GM12878 (cell line): ENCODE measurements at regions not wholly inside any gene's neighbourhood (a gene's known extent, or its start where the extent isn't known, plus 50 kb on each side); places are given as distances from the start of the nearest gene placed in this dataset.

ENCODE experiments used
- CEBPB ChIP-seq, 2 experiments: fragments of 150-350 bp in 1 of 2; IDR thresholded peaks; 2 replicates each; pipeline ENCODE4 v1.6.1; 2012 to 2014; ENCODE audit warnings: low read depth in 2 of 2, low read length in 2 of 2, borderline replicate concordance in 1 of 2, inconsistent platforms in 1 of 2
- SIX5 ChIP-seq: IDR thresholded peaks from 2 replicates; pipeline ENCODE4 v1.6.1; 2011; ENCODE audit warnings: mild to moderate bottlenecking, low read depth, low read length, moderate library complexity; ENCODE audit not compliant: severe bottlenecking
- ZNF274 ChIP-seq: IDR thresholded peaks from one replicate; pipeline ENCODE4 v1.8.0; 2011; ENCODE audit not compliant: insufficient read length, insufficient read depth
- TF ChIP-seq, protein P1 (sequence below): fragments of 450-650 bp; IDR thresholded peaks from 2 replicates; pipeline ENCODE4 v1.6.1; 2017; ENCODE audit warnings: mild to moderate bottlenecking

DNA sequence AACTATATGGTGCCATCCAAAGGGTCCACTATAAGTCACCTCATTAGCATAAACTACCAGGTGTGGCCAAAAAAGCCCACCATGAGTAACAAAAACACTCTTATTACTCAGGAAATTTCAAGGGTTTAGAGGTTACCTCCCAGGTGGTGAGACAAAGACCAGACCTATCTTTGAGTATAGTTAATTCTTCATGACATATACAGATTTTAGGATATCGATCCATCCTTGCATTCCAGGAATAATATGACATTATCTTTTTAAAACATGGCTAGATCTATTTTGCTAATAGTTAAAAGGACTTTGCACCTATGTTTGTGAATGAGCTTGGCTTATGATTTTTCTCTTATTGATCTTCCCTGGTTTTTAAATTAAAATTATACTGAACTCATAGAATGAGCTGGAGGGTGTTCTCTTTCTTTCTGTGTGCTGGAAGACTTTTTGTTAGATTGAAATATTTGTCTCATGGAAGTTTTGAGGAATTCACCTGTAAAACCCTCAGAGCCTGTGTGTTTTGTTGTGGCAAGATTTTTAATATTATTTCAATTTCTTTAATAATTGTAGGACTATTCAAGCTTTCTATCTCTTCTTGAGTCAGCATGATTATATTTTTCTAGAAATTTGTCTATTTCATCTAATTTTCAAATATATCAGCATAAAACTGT, 138.7 kb upstream of the SLC45A1 start:
- TF ChIP-seq ZNF274: no peak
- TF ChIP-seq CEBPB (IDR thresholded peaks at IDR 0.05; ENCODE audit: borderline replicate concordance in 1 of 2, low read depth in 2 of 2, low read length in 2 of 2): no peak
- TF ChIP-seq, protein P1, sequence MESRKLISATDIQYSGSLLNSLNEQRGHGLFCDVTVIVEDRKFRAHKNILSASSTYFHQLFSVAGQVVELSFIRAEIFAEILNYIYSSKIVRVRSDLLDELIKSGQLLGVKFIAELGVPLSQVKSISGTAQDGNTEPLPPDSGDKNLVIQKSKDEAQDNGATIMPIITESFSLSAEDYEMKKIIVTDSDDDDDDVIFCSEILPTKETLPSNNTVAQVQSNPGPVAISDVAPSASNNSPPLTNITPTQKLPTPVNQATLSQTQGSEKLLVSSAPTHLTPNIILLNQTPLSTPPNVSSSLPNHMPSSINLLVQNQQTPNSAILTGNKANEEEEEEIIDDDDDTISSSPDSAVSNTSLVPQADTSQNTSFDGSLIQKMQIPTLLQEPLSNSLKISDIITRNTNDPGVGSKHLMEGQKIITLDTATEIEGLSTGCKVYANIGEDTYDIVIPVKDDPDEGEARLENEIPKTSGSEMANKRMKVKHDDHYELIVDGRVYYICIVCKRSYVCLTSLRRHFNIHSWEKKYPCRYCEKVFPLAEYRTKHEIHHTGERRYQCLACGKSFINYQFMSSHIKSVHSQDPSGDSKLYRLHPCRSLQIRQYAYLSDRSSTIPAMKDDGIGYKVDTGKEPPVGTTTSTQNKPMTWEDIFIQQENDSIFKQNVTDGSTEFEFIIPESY: no peak
- no peak for TF ChIP-seq SIX5
